HFF-Myc (cell line): ENCODE measurements at regions not wholly inside any gene's neighbourhood (a gene's known extent, or its start where the extent isn't known, plus 50 kb on each side); places are given as distances from the start of the nearest gene placed in this dataset.
"Not testable (repeated sequence)": the region's sequence is repeated elsewhere in the genome, so short reads cannot be mapped to it uniquely, and the experiment has no call there.

ENCODE experiments used
- DNase-seq: peaks from one replicate; pipeline ENCODE4 v3.0.0-alpha.2; 2011; ENCODE audit warnings: low read depth; ENCODE audit errors: extremely low read depth
- H3K4me3 ChIP-seq: replicated peaks from 2 replicates; pipeline ENCODE4 v1.5.1; 2011; ENCODE audit warnings: low read depth, mild to moderate bottlenecking, control low read depth, low read length

DNA sequence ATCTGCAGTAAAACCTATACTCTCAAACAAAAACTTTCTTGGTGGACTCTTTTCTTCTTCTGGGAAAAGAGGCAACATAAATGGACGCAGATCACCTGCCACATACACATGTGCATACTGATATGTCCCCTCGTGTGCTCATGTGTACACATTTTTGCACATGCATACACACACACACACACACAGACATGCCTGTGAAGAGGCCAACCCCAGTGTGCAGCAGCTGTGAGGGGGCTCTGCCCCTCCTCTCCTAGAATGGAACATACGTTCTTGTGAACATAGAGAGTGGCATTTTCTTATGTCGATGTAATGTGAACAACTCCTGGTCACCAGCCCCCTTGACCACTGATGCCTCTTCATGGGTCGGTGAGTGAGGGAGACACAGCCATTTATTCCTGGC, 188.9 kb upstream of the PLGLB2 start:
- not testable (repeated sequence) for DNase-seq, H3K4me3 ChIP-seq

- not testable (repeated sequence) for DNase-seq, H3K4me3 ChIP-seq
These were observed 188.2 kb upstream of the PLGLB2 start for GRCh38 chr2:87559735-87560134.

DNA sequence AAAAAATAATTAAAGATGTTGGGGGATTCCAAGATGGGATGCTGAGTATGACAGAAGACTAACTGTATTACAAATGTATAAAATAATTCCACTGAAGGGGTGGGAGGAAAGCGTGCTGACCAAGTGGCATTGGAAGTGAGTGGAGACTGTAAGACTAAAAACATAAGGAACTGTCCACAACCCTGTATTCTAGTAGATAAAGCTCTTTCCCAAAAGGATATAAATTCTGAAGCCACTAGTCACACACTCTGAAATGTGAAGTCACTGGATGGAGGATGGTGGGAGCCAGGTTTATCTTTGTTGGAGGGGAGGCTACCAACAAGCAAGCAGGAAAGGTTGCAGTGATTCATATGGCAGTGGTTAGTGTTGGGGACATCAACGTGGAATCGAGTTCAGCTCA, 182.8 kb upstream of the PLGLB2 start:
- H3K4me3 ChIP-seq: not testable (repeated sequence)

GRCh38 chr2:87566531-87566930, 181.4 kb upstream of the PLGLB2 start:
- H3K4me3 ChIP-seq: not testable (repeated sequence)

More for the DNA sequence above, 182.8 kb upstream of the PLGLB2 start:
- not testable (repeated sequence) for DNase-seq

GRCh38 chr2:87567093-87567492, 180.8 kb upstream of the PLGLB2 start:
- H3K4me3 ChIP-seq, DNase-seq: not testable (repeated sequence)

More at GRCh38 chr2:87566531-87566930, 181.4 kb upstream of the PLGLB2 start:
- not testable (repeated sequence) for DNase-seq

DNA sequence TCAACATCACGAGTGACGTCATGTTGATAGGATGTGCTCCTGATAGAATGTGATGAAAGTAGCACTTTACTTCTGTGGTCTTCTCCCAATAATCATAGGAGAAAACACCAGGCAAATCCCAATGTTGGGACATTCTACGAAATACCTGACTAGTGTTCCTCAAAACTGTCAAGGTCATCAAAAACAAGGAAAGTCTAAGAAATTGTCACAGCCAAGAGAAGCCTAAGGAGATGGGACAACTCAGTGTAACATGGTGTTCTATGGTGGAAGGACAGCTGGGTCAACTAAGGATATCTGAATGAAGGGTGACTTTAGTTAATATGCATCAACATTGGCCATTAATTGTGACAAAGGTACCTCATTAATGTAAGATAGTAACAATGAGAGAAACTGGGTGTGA, 180.0 kb upstream of the PLGLB2 start:
- not testable (repeated sequence) for H3K4me3 ChIP-seq, DNase-seq

DNA sequence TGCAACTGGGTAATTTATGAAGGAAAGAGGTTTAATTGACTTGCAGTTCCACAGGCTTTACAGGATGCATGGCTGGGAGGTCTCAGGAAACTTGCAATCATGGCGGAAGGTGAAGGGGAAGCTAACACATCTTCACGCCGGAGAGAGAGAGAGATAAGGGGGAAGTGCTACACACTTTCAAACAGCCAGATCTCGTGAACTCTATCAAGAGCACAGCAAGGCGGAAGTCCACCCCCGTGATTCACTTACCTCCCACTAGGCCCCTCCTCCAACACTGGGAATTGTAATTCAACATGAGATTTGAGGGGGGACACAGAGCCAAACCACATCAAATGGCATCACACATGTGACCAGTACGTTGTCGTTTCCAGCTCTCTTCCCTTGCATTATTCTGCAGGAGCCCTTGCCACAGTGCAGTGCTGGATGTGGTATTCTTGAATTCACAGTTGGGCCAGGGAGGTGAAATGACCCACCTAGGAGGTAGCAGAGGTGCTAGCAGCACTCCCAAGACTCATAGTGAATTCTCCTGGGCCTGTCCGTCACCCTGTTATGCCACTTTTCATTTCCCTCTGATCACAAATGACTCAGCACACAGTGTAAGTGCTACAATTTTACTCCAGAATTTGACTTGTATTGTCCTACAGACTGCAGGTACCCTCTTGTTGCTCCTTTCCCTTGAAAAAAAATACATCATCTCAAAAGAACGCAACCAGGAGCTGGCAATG, 179.2 kb upstream of the PLGLB2 start:
- DNase-seq, H3K4me3 ChIP-seq: not testable (repeated sequence)

GRCh38 chr2:87569689-87570397, 178.0 kb upstream of the PLGLB2 start:
- not testable (repeated sequence) for H3K4me3 ChIP-seq

GRCh38 chr2:87571889-87572465, 175.9 kb upstream of the PLGLB2 start:
- not testable (repeated sequence) for DNase-seq, H3K4me3 ChIP-seq

More at GRCh38 chr2:87569689-87570397, 178.0 kb upstream of the PLGLB2 start:
- not testable (repeated sequence) for DNase-seq

- not testable (repeated sequence) for H3K4me3 ChIP-seq, DNase-seq
These were observed 175.0 kb upstream of the PLGLB2 start for GRCh38 chr2:87572906-87573305.

GRCh38 chr2:87573386-87574192, 174.3 kb upstream of the PLGLB2 start:
- H3K4me3 ChIP-seq, DNase-seq: not testable (repeated sequence)

- not testable (repeated sequence) for DNase-seq
These were observed 173.4 kb upstream of the PLGLB2 start for GRCh38 chr2:87574193-87575119.

GRCh38 chr2:87575138-87575537, 172.7 kb upstream of the PLGLB2 start:
- not testable (repeated sequence) for DNase-seq, H3K4me3 ChIP-seq

More at GRCh38 chr2:87574193-87575119, 173.4 kb upstream of the PLGLB2 start:
- not testable (repeated sequence) for H3K4me3 ChIP-seq

- not testable (repeated sequence) for DNase-seq, H3K4me3 ChIP-seq
These were observed 170.5 kb upstream of the PLGLB2 start for GRCh38 chr2:87577358-87577757.

GRCh38 chr2:87582152-87582551, 165.7 kb upstream of the PLGLB2 start:
- DNase-seq, H3K4me3 ChIP-seq: not testable (repeated sequence)

- not testable (repeated sequence) for DNase-seq, H3K4me3 ChIP-seq
These were observed 165.3 kb upstream of the PLGLB2 start for GRCh38 chr2:87582579-87582978.

DNA sequence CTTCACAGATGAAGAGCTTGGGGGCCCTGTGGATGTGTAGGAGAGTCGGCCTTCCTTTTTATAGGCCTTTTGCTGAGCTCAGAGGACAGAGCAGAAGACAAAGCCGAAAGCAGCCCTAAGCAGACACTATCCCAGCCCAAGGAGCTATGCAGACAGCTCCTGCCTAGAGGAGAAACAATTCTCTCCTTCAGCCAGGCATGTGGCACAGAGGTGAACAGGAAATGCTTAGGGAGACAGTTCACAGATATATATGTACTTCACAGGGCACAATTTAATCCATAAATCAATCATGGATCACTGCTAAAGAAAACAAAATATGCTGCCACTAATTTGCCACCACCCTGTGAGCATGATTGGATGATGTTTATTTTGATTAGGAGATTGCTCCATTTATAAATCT, 164.5 kb upstream of the PLGLB2 start:
- not testable (repeated sequence) for DNase-seq, H3K4me3 ChIP-seq
